Natural killer cell (primary cell): ENCODE measurements at regions not wholly inside any gene's neighbourhood (a gene's known extent, or its start where the extent isn't known, plus 50 kb on each side); places are given as distances from the start of the nearest gene placed in this dataset.

Source experiments
- ATAC-seq, 3 donors: fragments of 150-1000 bp in 2 of 3; fragments of 200-7000 bp in 1 of 3; cut with Tn5 transposase; 1 replicate in 1 of 3; 2 replicates in 2 of 3; pipeline ENCODE4 v1.10.0; 2021; ENCODE audit warnings: mild to moderate bottlenecking in 2 of 3, moderate library complexity in 2 of 3
- DNase-seq, 2 donors: peaks; one replicate each; pipeline versions ENCODE4 v3.0.0 to v3.0.0-alpha.2; 2013 to 2021; ENCODE audit warnings: mixed read lengths in 1 of 2
- H3K27ac ChIP-seq: one replicate; pipeline ENCODE4 v1.5.1; 2013; ENCODE audit warnings: mild to moderate bottlenecking, low read length
- H3K27me3 ChIP-seq: one replicate; pipeline ENCODE4 v1.6.1; 2013; ENCODE audit warnings: low read length; ENCODE audit not compliant: control insufficient read depth, insufficient read depth
- H3K36me3 ChIP-seq: one replicate; pipeline ENCODE4 v1.6.1; 2013; ENCODE audit warnings: low read length; ENCODE audit not compliant: control insufficient read depth, insufficient read depth
- H3K4me1 ChIP-seq: one replicate; pipeline ENCODE4 v1.6.1; 2013; ENCODE audit warnings: low read length; ENCODE audit not compliant: control insufficient read depth, insufficient read depth
- H3K4me3 ChIP-seq: one replicate; pipeline ENCODE4 v1.5.1; 2013; ENCODE audit warnings: low read length
- H3K9me3 ChIP-seq: one replicate; pipeline ENCODE4 v1.6.1; 2013; ENCODE audit warnings: low read length; ENCODE audit not compliant: control insufficient read depth, insufficient read depth
- H3K27ac Mint-ChIP-seq, 2 donors: one replicate each; pipeline ENCODE4 v1.8.0; 2022; ENCODE audit warnings: mild to moderate bottlenecking in 2 of 2, mixed read lengths in 2 of 2, moderate library complexity in 1 of 2
- H3K27me3 Mint-ChIP-seq, 2 donors: one replicate each; pipeline ENCODE4 v1.8.0; 2022; ENCODE audit warnings: low read depth in 2 of 2, mixed read lengths in 2 of 2
- H3K36me3 Mint-ChIP-seq: one replicate; pipeline ENCODE4 v1.8.0; 2022; ENCODE audit warnings: mixed read lengths
- H3K4me1 Mint-ChIP-seq, 2 donors: one replicate each; pipeline ENCODE4 v1.8.0; 2022; ENCODE audit warnings: mixed read lengths in 2 of 2
- H3K4me3 Mint-ChIP-seq: one replicate; pipeline ENCODE4 v1.8.0; 2022; ENCODE audit warnings: mild to moderate bottlenecking, moderate library complexity, mixed read lengths
- H3K9me3 Mint-ChIP-seq, 2 donors: one replicate each; pipeline ENCODE4 v1.8.0; 2022; ENCODE audit warnings: mixed read lengths in 2 of 2
- CTCF ChIP-seq: fragments of 200-600 bp; IDR thresholded peaks from one replicate; pipeline ENCODE4 v1.8.0; 2022; ENCODE audit warnings: antibody characterized with exemption
- WGBS: methylation state at CpG from one replicate; pipeline ENCODE4 v1.1.7; 2013; ENCODE audit warnings: missing lambda C conversion rate; ENCODE audit not compliant: insufficient coverage; 5-methylcytosine and 5-hydroxymethylcytosine counted together
- intact Hi-C: fragments of 100-400 bp; cut with micrococcal nuclease; formaldehyde crosslinking; loops from one replicate; pipeline ENCODE4 v1.14.2; 2022

GRCh38 chr20:48286601-48287000 lies 501.3 kb upstream of the SULF2 start:
- TF ChIP-seq CTCF: no peak

GRCh38 chr20:48285656-48286055 lies 500.4 kb upstream of the SULF2 start:
- no peaks in the 10 kb centered on the region for H3K36me3 Mint-ChIP-seq
- Histone ChIP-seq H3K4me1 (no peaks in the 10 kb centered on the region), H3K27me3 (no peaks in the 10 kb centered on the region), H3K27ac (no peak overlapping the region), H3K4me3 (no peak overlapping the region), H3K36me3 (no peaks in the 10 kb centered on the region), H3K9me3 (no peaks in the 10 kb centered on the region)
- DNase-seq: no peak
- ATAC-seq: no peak
- intact Hi-C loops: no loop called here
- no peaks in the 10 kb centered on the region for H3K9me3 Mint-ChIP-seq
- no CpG with 5 or more reads among the region's 1 CpG for WGBS
- peaks cover 9 to 39% of the 10 kb centered on the region in 2 donors for H3K27me3 Mint-ChIP-seq
- no peak overlapping the region for H3K4me3 Mint-ChIP-seq
- H3K4me1 Mint-ChIP-seq: no peaks in the 10 kb centered on the region
- no peak for TF ChIP-seq CTCF
- H3K27ac Mint-ChIP-seq: no peak overlapping the region

More at GRCh38 chr20:48286601-48287000, 501.3 kb upstream of the SULF2 start:
- no peaks in the 10 kb centered on the region for H3K4me1 Mint-ChIP-seq
- no peak overlapping the region for H3K27ac Mint-ChIP-seq
- peaks cover 9 to 43% of the 10 kb centered on the region in 2 donors for H3K27me3 Mint-ChIP-seq
- ATAC-seq: no peak
- no peaks in the 10 kb centered on the region for H3K4me1 ChIP-seq
- H3K27me3 ChIP-seq: no peaks in the 10 kb centered on the region
- H3K36me3 Mint-ChIP-seq: no peaks in the 10 kb centered on the region
- no peak overlapping the region for H3K4me3 Mint-ChIP-seq
- H3K27ac ChIP-seq: no peak overlapping the region
- no CpG with 5 or more reads among the region's 1 CpG for WGBS
- no peak overlapping the region for H3K4me3 ChIP-seq
- no peaks in the 10 kb centered on the region for H3K36me3 ChIP-seq
- intact Hi-C loops: no loop called here
- no peak for DNase-seq
- no peaks in the 10 kb centered on the region for H3K9me3 ChIP-seq
- H3K9me3 Mint-ChIP-seq: no peaks in the 10 kb centered on the region

- no peaks in the 10 kb centered on the region for H3K36me3 ChIP-seq
- 88% methylated on average over 2 of the region's 2 CpGs for WGBS
- no peaks in the 10 kb centered on the region for H3K27me3 ChIP-seq
- DNase-seq (no peak), ATAC-seq (no peak)
- no peak overlapping the region for H3K4me3 ChIP-seq
- H3K9me3 Mint-ChIP-seq: no peaks in the 10 kb centered on the region
- no peaks in the 10 kb centered on the region for H3K36me3 Mint-ChIP-seq
- H3K27ac Mint-ChIP-seq: no peak overlapping the region
- peaks cover 6 to 33% of the 10 kb centered on the region in 2 donors for H3K27me3 Mint-ChIP-seq
- H3K9me3 ChIP-seq: no peaks in the 10 kb centered on the region
- intact Hi-C loops: no loop called here
- no peaks in the 10 kb centered on the region for H3K4me1 ChIP-seq
- H3K4me1 Mint-ChIP-seq: no peaks in the 10 kb centered on the region
- no peak overlapping the region for H3K27ac ChIP-seq
- no peak for TF ChIP-seq CTCF
- no peak overlapping the region for H3K4me3 Mint-ChIP-seq
Observed at GRCh38 chr20:48284837-48285236, 499.6 kb upstream of the SULF2 start.

- peaks cover 8 to 33% of the 10 kb centered on the region in 2 donors for H3K27me3 Mint-ChIP-seq
- ATAC-seq: no peak
- H3K27ac Mint-ChIP-seq: no peak overlapping the region
Observed at GRCh38 chr20:48284315-48284714, 499.0 kb upstream of the SULF2 start.

More at GRCh38 chr20:48284315-48284714, 499.0 kb upstream of the SULF2 start:
- no peak overlapping the region for H3K4me3 ChIP-seq
- Mint-ChIP-seq H3K9me3 (no peaks in the 10 kb centered on the region), H3K4me1 (no peaks in the 10 kb centered on the region), H3K4me3 (no peak overlapping the region), H3K36me3 (no peaks in the 10 kb centered on the region)
- 57% methylated on average over 1 of the region's 4 CpGs for WGBS
- no peaks in the 10 kb centered on the region for H3K36me3 ChIP-seq
- no peaks in the 10 kb centered on the region for H3K9me3 ChIP-seq
- no peak for TF ChIP-seq CTCF
- intact Hi-C loops: no loop called here
- no peaks in the 10 kb centered on the region for H3K27me3 ChIP-seq
- H3K4me1 ChIP-seq: no peaks in the 10 kb centered on the region
- DNase-seq: no peak
- H3K27ac ChIP-seq: no peak overlapping the region
